ENCODE measurements at regions not wholly inside any gene's neighbourhood (a gene's known extent, or its start where the extent isn't known, plus 50 kb on each side); places are given as distances from the start of the nearest gene placed in this dataset.
"Not testable (repeated sequence)": the region's sequence is repeated elsewhere in the genome, so short reads cannot be mapped to it uniquely, and the experiment has no call there.

GRCh38 chr15:75775296-75776064 lies 62.8 kb upstream of the CSPG4 start:
- dilution Hi-C loops (cut with MboI; ENCODE audit: extremely low pct_ligation_motif_present, low sequenced_read_pairs): no loop called here
- no peak for FAIRE-seq
- peaks cover 15 to 18% of the 10 kb centered on the region in 2 experiments for H3K27me3 ChIP-seq (ENCODE audit: control insufficient read depth in 2 of 2, insufficient read depth in 2 of 2, low read length in 2 of 2)
- H3K79me2 ChIP-seq (ENCODE audit: control insufficient read depth, insufficient read depth, low read length): no peaks in the 10 kb centered on the region
- intact Hi-C loops (cut with micrococcal nuclease): no loop called here
- H3K9me1 ChIP-seq (replicated peaks; ENCODE audit: control insufficient read depth, extremely low read depth, insufficient read depth, low read length): no peaks in the 10 kb centered on the region
- ChIA-PET POLR2A (interaction anchor here (0.6 kb wide), 1 partner anchor 14 kb away, joined by 3 read pairs; no protein-coding TSS in a partner anchor), CTCF (no interaction called here)
- no peaks in the 10 kb centered on the region for H3K36me3 ChIP-seq (ENCODE audit: control insufficient read depth in 2 of 2, extremely low read depth in 1 of 2, insufficient read depth in 2 of 2, low read length in 2 of 2)
- H3K4me1 ChIP-seq (ENCODE audit: control insufficient read depth, extremely low read depth, insufficient read depth, low read length): no peaks in the 10 kb centered on the region
- H3K4me3 ChIP-seq (replicated peaks in 1 of 3; ENCODE audit: insufficient read depth in 1 of 3, low read depth in 1 of 3, low read length in 3 of 3): no peak overlapping the region
- no peak overlapping the region for H3K9ac ChIP-seq (replicated peaks; ENCODE audit: extremely low read depth, insufficient read depth, low read length)
- no peaks in the 10 kb centered on the region for H4K20me1 ChIP-seq (replicated peaks; ENCODE audit: control insufficient read depth, extremely low read depth, insufficient read depth, low read length)
- no peak for DNase-seq (ENCODE audit: low read depth, low spot score)
- H3K4me2 ChIP-seq (ENCODE audit: insufficient read depth, low read length): no peak overlapping the region
- BruUV-seq (replicated peaks): no TSS peak
- H3K27ac ChIP-seq (ENCODE audit: insufficient read depth, low read depth, low read length): no peak overlapping the region
- TF ChIP-seq POLR2AphosphoS5 (IDR thresholded peaks at IDR 0.05; ENCODE audit: insufficient read depth, low read depth, low read length) (no peak), GATA2 (IDR thresholded peaks at IDR 0.05; ENCODE audit: insufficient read depth, insufficient read length, low read depth, low read length) (no peak), JUN (IDR thresholded peaks at IDR 0.05; ENCODE audit: borderline replicate concordance, insufficient read depth, insufficient read length, low read depth) (no peak), POLR2A (IDR thresholded peaks at IDR 0.05; ENCODE audit: low read depth, low read length) (no peak), MYC (IDR thresholded peaks at IDR 0.05; ENCODE audit: low read depth, low read length) (no peak), EZH2 (IDR thresholded peaks at IDR 0.05; ENCODE audit: borderline replicate concordance, low read depth, low read length, severe bottlenecking) (no peak), FOS (IDR thresholded peaks at IDR 0.05; ENCODE audit: borderline replicate concordance, insufficient read depth, low read length) (no peak)
- TF ChIP-seq, protein P1, sequence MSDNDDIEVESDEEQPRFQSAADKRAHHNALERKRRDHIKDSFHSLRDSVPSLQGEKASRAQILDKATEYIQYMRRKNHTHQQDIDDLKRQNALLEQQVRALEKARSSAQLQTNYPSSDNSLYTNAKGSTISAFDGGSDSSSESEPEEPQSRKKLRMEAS (IDR thresholded peaks at IDR 0.05; ENCODE audit: insufficient read depth, insufficient read length): no peak
- TF ChIP-seq, protein P2, sequence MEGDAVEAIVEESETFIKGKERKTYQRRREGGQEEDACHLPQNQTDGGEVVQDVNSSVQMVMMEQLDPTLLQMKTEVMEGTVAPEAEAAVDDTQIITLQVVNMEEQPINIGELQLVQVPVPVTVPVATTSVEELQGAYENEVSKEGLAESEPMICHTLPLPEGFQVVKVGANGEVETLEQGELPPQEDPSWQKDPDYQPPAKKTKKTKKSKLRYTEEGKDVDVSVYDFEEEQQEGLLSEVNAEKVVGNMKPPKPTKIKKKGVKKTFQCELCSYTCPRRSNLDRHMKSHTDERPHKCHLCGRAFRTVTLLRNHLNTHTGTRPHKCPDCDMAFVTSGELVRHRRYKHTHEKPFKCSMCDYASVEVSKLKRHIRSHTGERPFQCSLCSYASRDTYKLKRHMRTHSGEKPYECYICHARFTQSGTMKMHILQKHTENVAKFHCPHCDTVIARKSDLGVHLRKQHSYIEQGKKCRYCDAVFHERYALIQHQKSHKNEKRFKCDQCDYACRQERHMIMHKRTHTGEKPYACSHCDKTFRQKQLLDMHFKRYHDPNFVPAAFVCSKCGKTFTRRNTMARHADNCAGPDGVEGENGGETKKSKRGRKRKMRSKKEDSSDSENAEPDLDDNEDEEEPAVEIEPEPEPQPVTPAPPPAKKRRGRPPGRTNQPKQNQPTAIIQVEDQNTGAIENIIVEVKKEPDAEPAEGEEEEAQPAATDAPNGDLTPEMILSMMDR (IDR thresholded peaks at IDR 0.05; ENCODE audit: extremely low read depth in 1 of 2, insufficient read depth in 1 of 2, low read depth in 1 of 2, low read length in 2 of 2): no peak
- no peaks in the 10 kb centered on the region for H3K9me3 ChIP-seq (replicated peaks; ENCODE audit: control insufficient read depth, insufficient read depth, low read length)
- H2AFZ ChIP-seq (ENCODE audit: low read depth, low read length): no peak overlapping the region

- H3K9me3 ChIP-seq (replicated peaks; ENCODE audit: control insufficient read depth, insufficient read depth, low read length); H3K4me2 ChIP-seq (ENCODE audit: insufficient read depth, low read length); BruUV-seq (replicated peaks); POLR2A ChIA-PET; H3K36me3 ChIP-seq (ENCODE audit: control insufficient read depth in 2 of 2, extremely low read depth in 1 of 2, insufficient read depth in 2 of 2, low read length in 2 of 2); H4K20me1 ChIP-seq (replicated peaks; ENCODE audit: control insufficient read depth, extremely low read depth, insufficient read depth, low read length); H2AFZ ChIP-seq (ENCODE audit: low read depth, low read length); intact Hi-C loops (cut with micrococcal nuclease); H3K79me2 ChIP-seq (ENCODE audit: control insufficient read depth, insufficient read depth, low read length); CTCF ChIA-PET; H3K9me1 ChIP-seq (replicated peaks; ENCODE audit: control insufficient read depth, extremely low read depth, insufficient read depth, low read length); H3K9ac ChIP-seq (replicated peaks; ENCODE audit: extremely low read depth, insufficient read depth, low read length); DNase-seq (ENCODE audit: low read depth, low spot score); H3K27ac ChIP-seq (ENCODE audit: insufficient read depth, low read depth, low read length); FAIRE-seq; dilution Hi-C loops (cut with MboI; ENCODE audit: extremely low pct_ligation_motif_present, low sequenced_read_pairs); H3K4me3 ChIP-seq (replicated peaks in 1 of 3; ENCODE audit: insufficient read depth in 1 of 3, low read depth in 1 of 3, low read length in 3 of 3); H3K4me1 ChIP-seq (ENCODE audit: control insufficient read depth, extremely low read depth, insufficient read depth, low read length): not testable (repeated sequence)
- H3K27me3 ChIP-seq (ENCODE audit: control insufficient read depth in 2 of 2, insufficient read depth in 2 of 2, low read length in 2 of 2): peaks cover 11 to 26% of the 10 kb centered on the region in 2 experiments
Measured at GRCh38 chr15:75773974-75774373, 61.3 kb upstream of the CSPG4 start.

DNA sequence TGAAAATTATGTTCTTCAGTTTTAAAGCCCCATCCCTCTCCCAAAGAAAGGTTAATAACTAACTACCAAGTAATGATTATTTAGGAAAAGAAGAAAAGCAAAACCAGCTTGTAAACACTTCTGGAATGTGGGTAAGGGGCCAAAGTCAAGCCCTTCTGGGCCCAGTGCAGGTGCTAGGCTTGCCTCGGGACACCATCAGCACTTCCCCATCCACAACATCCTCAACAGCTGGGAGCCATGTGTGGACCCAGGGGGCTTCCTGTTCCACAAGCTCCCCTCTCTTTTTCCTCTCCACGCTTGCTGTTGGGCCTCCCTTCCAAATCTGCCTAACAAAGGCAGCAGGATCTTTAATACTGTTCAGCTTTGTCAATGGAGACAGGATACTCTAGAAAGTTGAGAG lies 58.4 kb upstream of the CSPG4 start:
- H2AFZ ChIP-seq (ENCODE audit: low read depth, low read length); dilution Hi-C loops (cut with MboI; ENCODE audit: extremely low pct_ligation_motif_present, low sequenced_read_pairs); H3K4me2 ChIP-seq (ENCODE audit: insufficient read depth, low read length); H3K36me3 ChIP-seq (ENCODE audit: control insufficient read depth in 2 of 2, extremely low read depth in 1 of 2, insufficient read depth in 2 of 2, low read length in 2 of 2); H3K27ac ChIP-seq (ENCODE audit: insufficient read depth, low read depth, low read length); DNase-seq (ENCODE audit: low read depth, low spot score); intact Hi-C loops (cut with micrococcal nuclease); BruUV-seq (replicated peaks); POLR2A ChIA-PET; H3K9me3 ChIP-seq (replicated peaks; ENCODE audit: control insufficient read depth, insufficient read depth, low read length); H3K9ac ChIP-seq (replicated peaks; ENCODE audit: extremely low read depth, insufficient read depth, low read length); FAIRE-seq; H3K4me1 ChIP-seq (ENCODE audit: control insufficient read depth, extremely low read depth, insufficient read depth, low read length); H3K79me2 ChIP-seq (ENCODE audit: control insufficient read depth, insufficient read depth, low read length); H3K4me3 ChIP-seq (replicated peaks in 1 of 3; ENCODE audit: insufficient read depth in 1 of 3, low read depth in 1 of 3, low read length in 3 of 3); H3K9me1 ChIP-seq (replicated peaks; ENCODE audit: control insufficient read depth, extremely low read depth, insufficient read depth, low read length); CTCF ChIA-PET; H4K20me1 ChIP-seq (replicated peaks; ENCODE audit: control insufficient read depth, extremely low read depth, insufficient read depth, low read length): not testable (repeated sequence)
- peaks cover 11 to 17% of the 10 kb centered on the region in 2 experiments for H3K27me3 ChIP-seq (ENCODE audit: control insufficient read depth in 2 of 2, insufficient read depth in 2 of 2, low read length in 2 of 2)

Data from endothelial cell of umbilical vein (primary cell).